ENCODE measurements at regions not wholly inside any gene's neighbourhood (a gene's known extent, or its start where the extent isn't known, plus 50 kb on each side); places are given as distances from the start of the nearest gene placed in this dataset.
"Not testable (repeated sequence)": the region's sequence is repeated elsewhere in the genome, so short reads cannot be mapped to it uniquely, and the experiment has no call there.

GRCh38 chr1:182247813-182248212 lies 143.8 kb downstream of the GLUL start:
- not testable (repeated sequence) for DNase-seq; H3K36me3 Mint-ChIP-seq (ENCODE audit: low read depth); ATAC-seq; H3K9me3 ChIP-seq (ENCODE audit: control insufficient read depth, low read length, poor library complexity, severe bottlenecking); H3K27me3 Mint-ChIP-seq; H3K4me1 Mint-ChIP-seq; H3K4me3 Mint-ChIP-seq
- H3K27ac Mint-ChIP-seq = peak overlapping the region; percentile 76

- H3K36me3 Mint-ChIP-seq (ENCODE audit: low read depth) = no peaks in the 10 kb centered on the region
- no peak for DNase-seq
- no peak overlapping the region for H3K4me3 Mint-ChIP-seq
- peaks cover 5% of the 10 kb centered on the region for H3K4me1 Mint-ChIP-seq
- no peaks in the 10 kb centered on the region for H3K9me3 ChIP-seq (ENCODE audit: control insufficient read depth, low read length, poor library complexity, severe bottlenecking)
- peaks cover 7% of the 10 kb centered on the region for H3K27me3 Mint-ChIP-seq
- ATAC-seq = no peak
- H3K27ac Mint-ChIP-seq = no peak overlapping the region
Measured at GRCh38 chr1:182246783-182247182, 144.8 kb downstream of the GLUL start.

- H3K4me1 Mint-ChIP-seq = peaks cover 5% of the 10 kb centered on the region
- no peak overlapping the region for H3K4me3 Mint-ChIP-seq
- H3K27ac Mint-ChIP-seq = no peak overlapping the region
- no peak for ATAC-seq
- no peaks in the 10 kb centered on the region for H3K9me3 ChIP-seq (ENCODE audit: control insufficient read depth, low read length, poor library complexity, severe bottlenecking)
- no peaks in the 10 kb centered on the region for H3K36me3 Mint-ChIP-seq (ENCODE audit: low read depth)
- no peak for DNase-seq
- peaks cover 24% of the 10 kb centered on the region for H3K27me3 Mint-ChIP-seq
Measured at GRCh38 chr1:182245040-182245439, 146.6 kb downstream of the GLUL start.

- Mint-ChIP-seq H3K36me3 (ENCODE audit: low read depth) (no peaks in the 10 kb centered on the region), H3K27ac (no peak overlapping the region), H3K27me3 (peaks cover 24% of the 10 kb centered on the region), H3K4me1 (peaks cover 5% of the 10 kb centered on the region), H3K4me3 (no peak overlapping the region)
- no peaks in the 10 kb centered on the region for H3K9me3 ChIP-seq (ENCODE audit: control insufficient read depth, low read length, poor library complexity, severe bottlenecking)
- no peak for DNase-seq
- no peak for ATAC-seq
Measured at GRCh38 chr1:182244451-182244850, 147.1 kb downstream of the GLUL start.

GRCh38 chr1:182242641-182243040 lies 148.9 kb downstream of the GLUL start:
- Mint-ChIP-seq H3K36me3 (ENCODE audit: low read depth) (no peaks in the 10 kb centered on the region), H3K27me3 (peaks cover 24% of the 10 kb centered on the region), H3K4me3 (no peak overlapping the region), H3K27ac (no peak overlapping the region), H3K4me1 (no peaks in the 10 kb centered on the region)
- no peaks in the 10 kb centered on the region for H3K9me3 ChIP-seq (ENCODE audit: control insufficient read depth, low read length, poor library complexity, severe bottlenecking)
- DNase-seq = no peak
- no peak for ATAC-seq

GRCh38 chr1:182240085-182240484 lies 151.5 kb downstream of the GLUL start:
- Mint-ChIP-seq H3K27me3 (peaks cover 24% of the 10 kb centered on the region), H3K27ac (no peak overlapping the region), H3K4me3 (no peak overlapping the region), H3K4me1 (peaks cover 7% of the 10 kb centered on the region), H3K36me3 (ENCODE audit: low read depth) (peaks cover 3% of the 10 kb centered on the region)
- no peaks in the 10 kb centered on the region for H3K9me3 ChIP-seq (ENCODE audit: control insufficient read depth, low read length, poor library complexity, severe bottlenecking)
- DNase-seq (no peak), ATAC-seq (no peak)

- ATAC-seq (no peak), DNase-seq (no peak)
- H3K27ac Mint-ChIP-seq = no peak overlapping the region
- H3K4me3 Mint-ChIP-seq = no peak overlapping the region
- H3K9me3 ChIP-seq (ENCODE audit: control insufficient read depth, low read length, poor library complexity, severe bottlenecking) = no peaks in the 10 kb centered on the region
- H3K27me3 Mint-ChIP-seq = peaks cover 24% of the 10 kb centered on the region
- H3K36me3 Mint-ChIP-seq (ENCODE audit: low read depth) = peaks cover 3% of the 10 kb centered on the region
- peaks cover 7% of the 10 kb centered on the region for H3K4me1 Mint-ChIP-seq
Measured at GRCh38 chr1:182238421-182238820, 153.2 kb downstream of the GLUL start.

GRCh38 chr1:182237329-182237728 lies 154.3 kb downstream of the GLUL start:
- H3K27ac Mint-ChIP-seq = no peak overlapping the region
- H3K9me3 ChIP-seq (ENCODE audit: control insufficient read depth, low read length, poor library complexity, severe bottlenecking) = no peaks in the 10 kb centered on the region
- H3K27me3 Mint-ChIP-seq = peaks cover 23% of the 10 kb centered on the region
- no peak for DNase-seq
- peaks cover 3% of the 10 kb centered on the region for H3K36me3 Mint-ChIP-seq (ENCODE audit: low read depth)
- H3K4me1 Mint-ChIP-seq = peaks cover 7% of the 10 kb centered on the region
- no peak for ATAC-seq
- H3K4me3 Mint-ChIP-seq = no peak overlapping the region

- Mint-ChIP-seq H3K27me3 (peaks cover 16% of the 10 kb centered on the region), H3K27ac (no peak overlapping the region), H3K4me1 (peaks cover 7% of the 10 kb centered on the region), H3K36me3 (ENCODE audit: low read depth) (peaks cover 3% of the 10 kb centered on the region), H3K4me3 (no peak overlapping the region)
- no peaks in the 10 kb centered on the region for H3K9me3 ChIP-seq (ENCODE audit: control insufficient read depth, low read length, poor library complexity, severe bottlenecking)
- no peak for DNase-seq
- no peak for ATAC-seq
Measured at GRCh38 chr1:182236651-182237077, 154.9 kb downstream of the GLUL start.

GRCh38 chr1:182235952-182236650 lies 155.5 kb downstream of the GLUL start:
- no peak overlapping the region for H3K27ac Mint-ChIP-seq
- no peaks in the 10 kb centered on the region for H3K9me3 ChIP-seq (ENCODE audit: control insufficient read depth, low read length, poor library complexity, severe bottlenecking)
- ATAC-seq = no peak
- H3K4me3 Mint-ChIP-seq = no peak overlapping the region
- H3K36me3 Mint-ChIP-seq (ENCODE audit: low read depth) = peaks cover 3% of the 10 kb centered on the region
- no peak for DNase-seq
- H3K27me3 Mint-ChIP-seq = peaks cover 10% of the 10 kb centered on the region
- peaks cover 7% of the 10 kb centered on the region for H3K4me1 Mint-ChIP-seq

- H3K4me3 Mint-ChIP-seq = no peak overlapping the region
- peaks cover 7% of the 10 kb centered on the region for H3K4me1 Mint-ChIP-seq
- H3K27ac Mint-ChIP-seq = no peak overlapping the region
- ATAC-seq = no peak
- H3K9me3 ChIP-seq (ENCODE audit: control insufficient read depth, low read length, poor library complexity, severe bottlenecking) = no peaks in the 10 kb centered on the region
- peaks cover 5% of the 10 kb centered on the region for H3K27me3 Mint-ChIP-seq
- no peak for DNase-seq
- H3K36me3 Mint-ChIP-seq (ENCODE audit: low read depth) = peaks cover 3% of the 10 kb centered on the region
Measured at GRCh38 chr1:182235604-182235951, 156.0 kb downstream of the GLUL start.

GRCh38 chr1:182229921-182230491 lies 161.6 kb downstream of the GLUL start:
- H3K27me3 Mint-ChIP-seq = no peaks in the 10 kb centered on the region

GRCh38 chr1:182229451-182229850 lies 162.1 kb downstream of the GLUL start:
- ATAC-seq (no peak), DNase-seq (no peak)
- H3K27ac Mint-ChIP-seq = no peak overlapping the region
- H3K4me1 Mint-ChIP-seq = peaks cover 2% of the 10 kb centered on the region
- H3K9me3 ChIP-seq (ENCODE audit: control insufficient read depth, low read length, poor library complexity, severe bottlenecking) = no peaks in the 10 kb centered on the region
- H3K4me3 Mint-ChIP-seq = no peak overlapping the region
- H3K27me3 Mint-ChIP-seq = no peaks in the 10 kb centered on the region
- peaks cover 3% of the 10 kb centered on the region for H3K36me3 Mint-ChIP-seq (ENCODE audit: low read depth)

More at GRCh38 chr1:182229921-182230491, 161.6 kb downstream of the GLUL start:
- no peak for DNase-seq
- no peak overlapping the region for H3K27ac Mint-ChIP-seq
- H3K9me3 ChIP-seq (ENCODE audit: control insufficient read depth, low read length, poor library complexity, severe bottlenecking) = no peaks in the 10 kb centered on the region
- ATAC-seq = no peak
- H3K4me1 Mint-ChIP-seq = peaks cover 2% of the 10 kb centered on the region
- H3K36me3 Mint-ChIP-seq (ENCODE audit: low read depth) = peaks cover 3% of the 10 kb centered on the region
- H3K4me3 Mint-ChIP-seq = no peak overlapping the region

Data from T-helper 17 cell (primary cell).